ENCODE measurements at regions not wholly inside any gene's neighbourhood (a gene's known extent, or its start where the extent isn't known, plus 50 kb on each side); places are given as distances from the start of the nearest gene placed in this dataset.
"Not testable (repeated sequence)": the region's sequence is repeated elsewhere in the genome, so short reads cannot be mapped to it uniquely, and the experiment has no call there.

GRCh38 chr4:29948451-29948850 lies 771.7 kb upstream of the PCDH7 start:
- DNase-seq (ENCODE audit: low spot score): no peak

- no peak for DNase-seq (ENCODE audit: low spot score)
Observed at GRCh38 chr4:29948858-29949257, 771.3 kb upstream of the PCDH7 start.

GRCh38 chr4:29966386-29966785 lies 753.8 kb upstream of the PCDH7 start:
- no peak for DNase-seq (ENCODE audit: low spot score)

- no peak for DNase-seq (ENCODE audit: low spot score)
Observed at GRCh38 chr4:29970626-29971025, 749.5 kb upstream of the PCDH7 start.

GRCh38 chr4:29972121-29972520 lies 748.0 kb upstream of the PCDH7 start:
- DNase-seq (ENCODE audit: low spot score): no peak

- DNase-seq (ENCODE audit: low spot score): no peak
Observed at GRCh38 chr4:29983890-29984289, 736.3 kb upstream of the PCDH7 start.

- no peak for DNase-seq (ENCODE audit: low spot score)
Observed at GRCh38 chr4:30001628-30002027, 718.5 kb upstream of the PCDH7 start.

- DNase-seq (ENCODE audit: low spot score): no peak
Observed at GRCh38 chr4:30002341-30002740, 717.8 kb upstream of the PCDH7 start.

GRCh38 chr4:30005995-30006394 lies 714.2 kb upstream of the PCDH7 start:
- no peak for DNase-seq (ENCODE audit: low spot score)

GRCh38 chr4:30024526-30024925 lies 695.6 kb upstream of the PCDH7 start:
- no peak for DNase-seq (ENCODE audit: low spot score)

- peak; percentile 2 for DNase-seq (ENCODE audit: low spot score)
Observed at GRCh38 chr4:30028826-30029225, 691.3 kb upstream of the PCDH7 start.

GRCh38 chr4:30056016-30056766 lies 664.0 kb upstream of the PCDH7 start:
- DNase-seq (ENCODE audit: low spot score): peak; percentile 92

- DNase-seq (ENCODE audit: low spot score): no peak
Observed at GRCh38 chr4:30068234-30068633, 651.9 kb upstream of the PCDH7 start.

- DNase-seq (ENCODE audit: low spot score): no peak
Observed at GRCh38 chr4:30073011-30073710, 647.0 kb upstream of the PCDH7 start.

- not testable (repeated sequence) for DNase-seq (ENCODE audit: low spot score)
Observed at GRCh38 chr4:30092420-30093128, 627.6 kb upstream of the PCDH7 start.

- no peak for DNase-seq (ENCODE audit: low spot score)
Observed at GRCh38 chr4:30094887-30095286, 625.3 kb upstream of the PCDH7 start.

GRCh38 chr4:30103455-30103854 lies 616.7 kb upstream of the PCDH7 start:
- no peak for DNase-seq (ENCODE audit: low spot score)

GRCh38 chr4:30116401-30116800 lies 603.8 kb upstream of the PCDH7 start:
- no peak for DNase-seq (ENCODE audit: low spot score)

- no peak for DNase-seq (ENCODE audit: low spot score)
Observed at GRCh38 chr4:30117433-30117832, 602.7 kb upstream of the PCDH7 start.

- DNase-seq (ENCODE audit: low spot score): no peak
Observed at GRCh38 chr4:30122711-30123110, 597.5 kb upstream of the PCDH7 start.

GRCh38 chr4:30124621-30125020 lies 595.5 kb upstream of the PCDH7 start:
- DNase-seq (ENCODE audit: low spot score): not testable (repeated sequence)

- no peak for DNase-seq (ENCODE audit: low spot score)
Observed at GRCh38 chr4:30125868-30126267, 594.3 kb upstream of the PCDH7 start.

- no peak for DNase-seq (ENCODE audit: low spot score)
Observed at GRCh38 chr4:30126351-30126750, 593.8 kb upstream of the PCDH7 start.
